HL-60/S4 (cell line): ENCODE measurements at regions not wholly inside any gene's neighbourhood (a gene's known extent, or its start where the extent isn't known, plus 50 kb on each side); places are given as distances from the start of the nearest gene placed in this dataset.
"Not testable (repeated sequence)": the region's sequence is repeated elsewhere in the genome, so short reads cannot be mapped to it uniquely, and the experiment has no call there.

Experiments used
- in situ Hi-C: fragments of 300-500 bp; cut with MboI; formaldehyde crosslinking; loops from 2 replicates; pipeline ENCODE4 v1.14.3; 2022; ENCODE audit warnings: low sequenced_read_pairs

DNA sequence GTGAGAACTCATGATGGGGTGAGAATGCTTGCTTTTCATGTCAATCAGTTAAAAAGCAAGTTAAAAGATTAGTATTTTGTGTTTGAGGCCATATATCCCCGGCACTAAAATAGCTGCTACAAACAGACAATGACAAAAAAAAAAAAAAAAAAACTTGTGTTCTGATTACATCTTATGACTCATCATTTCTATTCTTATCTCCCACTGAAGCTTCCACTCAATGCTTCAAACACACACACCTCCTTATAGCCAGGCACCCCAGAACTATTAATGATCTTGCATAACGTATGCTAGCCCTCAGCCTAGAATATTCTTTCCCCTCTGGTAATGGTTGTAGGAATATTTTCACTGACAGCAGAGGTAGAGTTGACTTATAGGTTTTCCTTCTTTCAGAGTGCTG lies 778.3 kb downstream of the TRIB2 start:
- in situ Hi-C loops, result no loop called here

GRCh38 chr2:13504808-13505207 lies 788.1 kb downstream of the TRIB2 start:
- in situ Hi-C loops, result no loop called here

- in situ Hi-C loops, result no loop called here
These were observed 791.9 kb downstream of the TRIB2 start for GRCh38 chr2:13508671-13509070.

DNA sequence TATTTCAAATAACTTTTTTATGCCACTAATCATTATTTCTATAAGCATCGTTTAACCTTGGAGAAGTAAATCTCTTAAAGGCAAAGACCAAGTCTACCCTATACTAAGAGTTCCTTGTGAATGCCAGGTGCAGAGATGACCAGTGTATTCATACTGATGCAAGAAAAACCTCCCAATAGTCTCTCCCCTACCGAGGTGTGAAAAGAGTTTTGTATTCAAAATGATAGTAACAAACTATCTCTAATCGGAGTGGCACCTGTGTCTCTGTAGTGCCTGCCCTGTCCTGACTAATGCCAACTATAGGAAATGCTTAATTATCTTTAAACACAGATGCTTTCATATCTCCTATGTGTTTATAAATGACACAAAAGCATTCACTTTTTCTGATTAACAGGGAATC lies 798.5 kb downstream of the TRIB2 start:
- in situ Hi-C loops, result no loop called here

GRCh38 chr2:13522096-13522495 lies 805.4 kb downstream of the TRIB2 start:
- in situ Hi-C loops, result no loop called here

- in situ Hi-C loops, result no loop called here
These were observed 806.4 kb downstream of the TRIB2 start for GRCh38 chr2:13522917-13523821.

GRCh38 chr2:13524492-13524891 lies 807.8 kb downstream of the TRIB2 start:
- in situ Hi-C loops, result no loop called here

DNA sequence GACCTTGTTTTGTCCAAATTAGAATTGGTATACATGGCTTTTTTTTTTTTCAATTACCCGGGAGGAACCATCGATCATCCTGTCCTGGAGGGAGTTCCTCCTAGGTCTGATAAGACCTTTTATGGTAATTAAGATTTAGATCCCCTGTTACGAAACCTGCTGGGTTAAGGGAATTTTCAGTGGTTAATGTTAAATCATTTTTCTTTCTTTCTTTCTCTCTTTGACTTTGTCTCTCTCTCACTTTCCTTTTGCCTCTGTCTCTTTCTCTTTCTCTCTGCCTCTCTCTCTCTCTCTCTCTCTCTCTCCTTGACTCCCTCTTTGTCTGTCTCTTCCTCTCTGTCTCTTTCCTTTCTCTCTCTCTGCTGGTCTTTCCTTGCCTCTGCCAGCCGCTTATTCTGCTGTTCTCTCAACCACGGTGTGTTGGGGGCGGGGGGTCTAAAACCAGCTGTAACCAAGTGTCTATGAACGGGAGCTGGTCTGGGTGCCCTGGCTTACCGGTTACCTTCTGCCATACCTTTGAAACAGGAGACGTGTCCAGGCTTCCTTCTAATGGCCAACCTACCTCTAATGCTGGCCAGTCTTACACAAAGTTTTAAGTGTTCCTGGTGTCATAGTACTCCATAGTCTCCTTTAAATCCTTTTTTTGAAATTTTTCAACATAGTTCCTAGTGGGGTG lies 815.1 kb downstream of the TRIB2 start:
- in situ Hi-C loops, result not testable (repeated sequence)

GRCh38 chr2:13532781-13533523 lies 816.2 kb downstream of the TRIB2 start:
- in situ Hi-C loops, result not testable (repeated sequence)

DNA sequence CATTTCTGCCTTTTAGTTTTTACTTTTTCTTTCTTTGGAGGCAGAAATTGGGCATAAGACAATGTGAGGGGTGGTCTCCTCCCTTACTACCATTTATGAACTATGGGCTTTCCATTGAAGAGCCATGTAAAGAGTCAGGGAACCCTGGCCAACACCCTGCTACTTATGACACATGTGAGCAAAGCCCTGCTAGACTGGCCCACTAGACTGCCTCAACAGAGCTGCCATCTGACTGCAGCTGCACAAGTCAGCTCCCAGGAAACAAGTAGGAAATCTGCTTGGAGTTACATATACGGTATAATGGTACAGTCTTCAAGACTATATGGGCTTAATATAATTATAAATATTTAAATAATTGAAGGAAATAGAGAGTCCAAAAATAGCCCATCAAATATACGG lies 816.8 kb downstream of the TRIB2 start:
- in situ Hi-C loops, result no loop called here

- in situ Hi-C loops, result no loop called here
These were observed 820.2 kb downstream of the TRIB2 start for GRCh38 chr2:13536941-13537340.

DNA sequence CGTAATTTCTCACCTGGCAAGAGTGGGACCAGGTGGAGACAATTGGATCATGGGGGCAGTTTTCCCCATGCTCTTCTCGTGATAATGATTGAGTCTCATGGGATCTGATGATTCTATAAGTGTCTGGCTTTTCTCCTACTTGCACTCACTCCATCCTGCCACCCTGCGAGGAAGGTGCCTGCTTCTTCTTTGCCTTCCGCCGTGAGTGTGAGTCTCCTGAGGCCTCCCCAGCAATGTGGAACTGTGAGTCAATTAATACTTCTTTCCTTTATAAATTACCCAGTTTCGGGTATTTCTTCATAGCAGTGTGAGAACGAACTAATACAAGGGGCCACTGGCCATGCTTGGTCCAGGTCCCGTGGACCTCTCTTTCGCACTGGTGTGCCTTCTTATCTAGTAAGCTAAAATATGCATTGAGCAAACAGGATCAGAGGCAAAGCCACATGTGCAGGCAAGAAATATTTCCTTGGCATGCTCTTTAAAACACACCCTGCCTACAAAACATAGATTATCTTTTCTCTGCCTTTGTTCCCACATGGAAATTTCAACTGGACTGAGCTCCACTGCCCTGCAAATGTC lies 821.1 kb downstream of the TRIB2 start:
- in situ Hi-C loops, result no loop called here

DNA sequence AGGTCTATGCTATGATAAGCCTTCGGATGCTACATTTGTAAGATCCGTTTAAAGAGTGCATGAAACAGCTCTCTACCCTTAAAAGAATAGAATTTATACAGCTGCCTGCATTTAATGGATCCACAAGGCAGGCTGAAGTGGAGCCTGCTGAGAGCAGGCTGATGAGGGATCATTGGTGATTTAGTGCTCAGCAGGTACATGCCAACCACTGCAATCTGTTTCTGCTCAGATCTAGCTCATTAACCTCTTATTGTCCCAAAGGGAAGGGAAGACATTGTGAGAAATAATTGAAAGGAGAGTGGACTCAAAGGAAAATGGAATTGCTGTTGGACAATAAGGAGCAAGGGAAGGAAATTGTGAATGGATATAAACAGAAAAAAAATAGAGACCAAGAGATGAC lies 822.6 kb downstream of the TRIB2 start:
- in situ Hi-C loops, result no loop called here

- in situ Hi-C loops, result no loop called here
These were observed 825.3 kb downstream of the TRIB2 start for GRCh38 chr2:13542061-13542460.

- in situ Hi-C loops, result no loop called here
These were observed 825.9 kb downstream of the TRIB2 start for GRCh38 chr2:13542642-13543041.

- in situ Hi-C loops, result no loop called here
These were observed 826.8 kb downstream of the TRIB2 start for GRCh38 chr2:13543550-13543949.

- in situ Hi-C loops, result no loop called here
These were observed 828.6 kb downstream of the TRIB2 start for GRCh38 chr2:13545320-13545719.

- in situ Hi-C loops, result no loop called here
These were observed 829.4 kb downstream of the TRIB2 start for GRCh38 chr2:13546131-13546530.

DNA sequence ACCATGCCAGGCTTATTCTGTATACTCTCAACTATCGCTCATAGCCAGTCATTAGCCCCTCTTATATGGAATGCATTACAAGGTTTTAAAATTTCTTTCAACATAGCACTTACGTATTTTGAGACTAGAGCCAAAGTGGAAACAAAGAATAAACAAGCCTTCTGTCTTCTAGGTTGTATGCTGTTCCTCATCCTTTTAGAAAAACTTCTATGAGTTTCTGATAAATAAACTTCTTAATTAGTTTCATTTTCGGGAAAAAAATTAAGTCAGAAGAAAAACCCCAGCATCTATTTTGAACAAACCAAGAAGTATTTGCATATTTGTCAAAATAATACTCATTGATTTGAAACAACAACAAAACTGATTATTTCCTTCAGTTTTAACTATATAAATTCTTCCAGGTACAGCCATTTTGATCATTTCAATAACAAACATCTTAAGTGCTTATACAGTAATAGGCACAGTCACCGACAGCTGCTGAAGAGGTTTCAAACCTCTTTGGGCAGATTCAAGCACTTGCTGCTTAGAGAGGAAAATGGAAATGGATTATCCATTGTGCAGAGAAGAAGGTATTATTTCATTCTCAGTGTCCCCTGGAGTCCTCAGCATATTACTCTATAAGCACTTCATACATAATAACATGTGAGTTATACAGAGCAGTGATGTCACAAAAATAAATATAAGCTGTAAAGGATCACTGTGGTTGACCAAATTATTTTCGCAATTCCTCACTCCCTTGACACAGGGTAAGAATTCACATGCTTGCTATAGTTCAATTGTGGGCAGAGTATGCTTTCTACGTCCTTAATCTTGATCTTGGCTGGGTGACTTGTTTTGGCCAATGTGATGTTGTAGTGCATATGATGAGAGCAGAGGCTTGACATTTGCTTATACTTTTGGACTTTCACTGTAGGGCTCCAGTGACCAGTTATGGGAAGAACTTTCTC lies 833.8 kb downstream of the TRIB2 start:
- in situ Hi-C loops, result no loop called here

DNA sequence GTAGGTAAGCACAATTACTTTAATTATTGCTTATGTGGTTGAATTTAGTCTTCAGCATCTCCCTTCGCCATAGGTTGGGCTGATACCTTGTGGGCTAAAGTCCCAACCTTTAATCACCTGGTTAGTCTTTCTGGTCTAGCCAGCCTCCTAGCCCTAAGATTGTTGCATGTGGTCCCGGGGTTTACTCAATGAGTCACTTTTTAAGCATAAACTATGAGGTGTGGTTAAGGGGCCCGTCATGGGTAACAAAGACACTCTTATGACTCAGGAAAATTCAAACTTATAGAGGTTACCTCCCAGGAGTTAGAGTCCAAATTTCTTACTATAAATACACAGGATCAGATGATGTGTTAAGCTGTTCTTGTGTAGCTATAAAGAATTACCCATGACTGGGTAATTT lies 841.6 kb downstream of the TRIB2 start:
- in situ Hi-C loops, result no loop called here
